ENCODE measurements at regions not wholly inside any gene's neighbourhood (a gene's known extent, or its start where the extent isn't known, plus 50 kb on each side); places are given as distances from the start of the nearest gene placed in this dataset.

- TF ChIP-seq CTCF (conservative IDR thresholded peaks at IDR 0.05) (no peak), EZH2 (IDR thresholded peaks at IDR 0.05; ENCODE audit: low read depth) (no peak)
Observed at GRCh38 chr9:118017607-118018122, 313.5 kb downstream of the TLR4 start.
